ENCODE measurements at regions not wholly inside any gene's neighbourhood (a gene's known extent, or its start where the extent isn't known, plus 50 kb on each side); places are given as distances from the start of the nearest gene placed in this dataset.

GRCh38 chr5:99315413-99316183 lies 386.8 kb upstream of the CHD1 start:
- H3K27ac Mint-ChIP-seq: no peak overlapping the region
- POLR2A ChIA-PET: no interaction called here
- CTCF ChIA-PET: no interaction called here
- no peaks in the 10 kb centered on the region for H3K27me3 Mint-ChIP-seq
- no peak overlapping the region for H3K4me3 Mint-ChIP-seq
- DNase-seq: no peak
- intact Hi-C loops (cut with micrococcal nuclease): no loop called here
- peaks cover 2% of the 10 kb centered on the region for H3K9me3 Mint-ChIP-seq
- no peaks in the 10 kb centered on the region for H3K4me1 Mint-ChIP-seq (ENCODE audit: low read depth)
- no peaks in the 10 kb centered on the region for H3K36me3 Mint-ChIP-seq

- Mint-ChIP-seq H3K27me3 (no peaks in the 10 kb centered on the region), H3K36me3 (no peaks in the 10 kb centered on the region)
- intact Hi-C loops (cut with micrococcal nuclease): no loop called here
These were observed 385.9 kb upstream of the CHD1 start for GRCh38 chr5:99314721-99315120.

GRCh38 chr5:99308131-99308530 lies 379.3 kb upstream of the CHD1 start:
- Mint-ChIP-seq H3K4me3 (no peak overlapping the region), H3K27ac (no peak overlapping the region), H3K36me3 (no peaks in the 10 kb centered on the region), H3K27me3 (no peaks in the 10 kb centered on the region), H3K4me1 (ENCODE audit: low read depth) (no peaks in the 10 kb centered on the region), H3K9me3 (no peaks in the 10 kb centered on the region)
- ChIA-PET CTCF (no interaction called here), POLR2A (no interaction called here)
- intact Hi-C loops (cut with micrococcal nuclease): no loop called here
- DNase-seq: no peak

More at GRCh38 chr5:99314721-99315120, 385.9 kb upstream of the CHD1 start:
- no peak overlapping the region for H3K4me3 Mint-ChIP-seq
- POLR2A ChIA-PET: no interaction called here
- peaks cover 2% of the 10 kb centered on the region for H3K9me3 Mint-ChIP-seq
- no peak overlapping the region for H3K27ac Mint-ChIP-seq
- no peaks in the 10 kb centered on the region for H3K4me1 Mint-ChIP-seq (ENCODE audit: low read depth)
- no peak for DNase-seq
- CTCF ChIA-PET: no interaction called here

- no peaks in the 10 kb centered on the region for H3K4me1 Mint-ChIP-seq (ENCODE audit: low read depth)
- H3K27ac Mint-ChIP-seq: no peak overlapping the region
- no peaks in the 10 kb centered on the region for H3K36me3 Mint-ChIP-seq
- intact Hi-C loops (cut with micrococcal nuclease): no loop called here
- POLR2A ChIA-PET: no interaction called here
- H3K9me3 Mint-ChIP-seq: no peaks in the 10 kb centered on the region
- H3K27me3 Mint-ChIP-seq: no peaks in the 10 kb centered on the region
- H3K4me3 Mint-ChIP-seq: no peak overlapping the region
- CTCF ChIA-PET: no interaction called here
- DNase-seq: no peak
These were observed 376.3 kb upstream of the CHD1 start for GRCh38 chr5:99305045-99305580.

- Mint-ChIP-seq H3K4me3 (no peak overlapping the region), H3K27ac (no peak overlapping the region), H3K4me1 (ENCODE audit: low read depth) (no peaks in the 10 kb centered on the region), H3K9me3 (no peaks in the 10 kb centered on the region), H3K27me3 (no peaks in the 10 kb centered on the region), H3K36me3 (no peaks in the 10 kb centered on the region)
- ChIA-PET CTCF (no interaction called here), POLR2A (no interaction called here)
- intact Hi-C loops (cut with micrococcal nuclease): no loop called here
- no peak for DNase-seq
These were observed 356.8 kb upstream of the CHD1 start for GRCh38 chr5:99285606-99286005.

GRCh38 chr5:99275128-99275527 lies 346.3 kb upstream of the CHD1 start:
- Mint-ChIP-seq H3K9me3 (no peaks in the 10 kb centered on the region), H3K4me3 (no peak overlapping the region), H3K27ac (no peak overlapping the region), H3K36me3 (no peaks in the 10 kb centered on the region), H3K4me1 (ENCODE audit: low read depth) (no peaks in the 10 kb centered on the region), H3K27me3 (no peaks in the 10 kb centered on the region)
- ChIA-PET CTCF (no interaction called here), POLR2A (no interaction called here)
- DNase-seq: no peak
- intact Hi-C loops (cut with micrococcal nuclease): no loop called here

GRCh38 chr5:99272576-99272975 lies 343.8 kb upstream of the CHD1 start:
- POLR2A ChIA-PET: no interaction called here
- H3K36me3 Mint-ChIP-seq: no peaks in the 10 kb centered on the region
- no peaks in the 10 kb centered on the region for H3K9me3 Mint-ChIP-seq
- no peak overlapping the region for H3K27ac Mint-ChIP-seq
- H3K27me3 Mint-ChIP-seq: no peaks in the 10 kb centered on the region
- intact Hi-C loops (cut with micrococcal nuclease): no loop called here
- no peak for DNase-seq
- H3K4me3 Mint-ChIP-seq: no peak overlapping the region
- CTCF ChIA-PET: no interaction called here
- no peaks in the 10 kb centered on the region for H3K4me1 Mint-ChIP-seq (ENCODE audit: low read depth)

- ChIA-PET POLR2A (no interaction called here), CTCF (no interaction called here)
- no peak for DNase-seq
- Mint-ChIP-seq H3K4me1 (ENCODE audit: low read depth) (no peaks in the 10 kb centered on the region), H3K4me3 (no peak overlapping the region), H3K27me3 (no peaks in the 10 kb centered on the region), H3K36me3 (no peaks in the 10 kb centered on the region), H3K27ac (no peak overlapping the region), H3K9me3 (peaks cover 21% of the 10 kb centered on the region)
- intact Hi-C loops (cut with micrococcal nuclease): no loop called here
These were observed 330.0 kb upstream of the CHD1 start for GRCh38 chr5:99258819-99259218.

- POLR2A ChIA-PET: no interaction called here
- Mint-ChIP-seq H3K4me1 (ENCODE audit: low read depth) (no peaks in the 10 kb centered on the region), H3K4me3 (no peak overlapping the region), H3K27ac (no peak overlapping the region), H3K36me3 (no peaks in the 10 kb centered on the region), H3K27me3 (no peaks in the 10 kb centered on the region), H3K9me3 (no peaks in the 10 kb centered on the region)
- CTCF ChIA-PET: no interaction called here
- intact Hi-C loops (cut with micrococcal nuclease): no loop called here
- DNase-seq: no peak
These were observed 319.3 kb upstream of the CHD1 start for GRCh38 chr5:99248066-99248465.

- CTCF ChIA-PET: interaction anchor here (0.8 kb wide), 1 partner anchor 168 kb away, joined by 3 read pairs; no protein-coding TSS in a partner anchor
- POLR2A ChIA-PET: no interaction called here
- H3K4me1 Mint-ChIP-seq (ENCODE audit: low read depth): no peaks in the 10 kb centered on the region
- DNase-seq: no peak
- no peaks in the 10 kb centered on the region for H3K27me3 Mint-ChIP-seq
- no peak overlapping the region for H3K27ac Mint-ChIP-seq
- no peaks in the 10 kb centered on the region for H3K36me3 Mint-ChIP-seq
- intact Hi-C loops (cut with micrococcal nuclease): no loop called here
- H3K4me3 Mint-ChIP-seq: no peak overlapping the region
- H3K9me3 Mint-ChIP-seq: no peaks in the 10 kb centered on the region
These were observed 318.5 kb upstream of the CHD1 start for GRCh38 chr5:99247346-99247745.

GRCh38 chr5:99243111-99243510 lies 314.3 kb upstream of the CHD1 start:
- no peak overlapping the region for H3K4me3 Mint-ChIP-seq
- H3K9me3 Mint-ChIP-seq: no peaks in the 10 kb centered on the region
- H3K27me3 Mint-ChIP-seq: no peaks in the 10 kb centered on the region
- intact Hi-C loops (cut with micrococcal nuclease): no loop called here
- ChIA-PET CTCF (no interaction called here), POLR2A (no interaction called here)
- no peak for DNase-seq
- H3K4me1 Mint-ChIP-seq (ENCODE audit: low read depth): no peaks in the 10 kb centered on the region
- H3K27ac Mint-ChIP-seq: no peak overlapping the region
- no peaks in the 10 kb centered on the region for H3K36me3 Mint-ChIP-seq

- POLR2A ChIA-PET: no interaction called here
- H3K27ac Mint-ChIP-seq: no peak overlapping the region
- no peaks in the 10 kb centered on the region for H3K4me1 Mint-ChIP-seq (ENCODE audit: low read depth)
- H3K4me3 Mint-ChIP-seq: no peak overlapping the region
- intact Hi-C loops (cut with micrococcal nuclease): no loop called here
- CTCF ChIA-PET: no interaction called here
- no peak for DNase-seq
- H3K36me3 Mint-ChIP-seq: no peaks in the 10 kb centered on the region
- H3K27me3 Mint-ChIP-seq: no peaks in the 10 kb centered on the region
- H3K9me3 Mint-ChIP-seq: no peaks in the 10 kb centered on the region
These were observed 311.1 kb upstream of the CHD1 start for GRCh38 chr5:99239826-99240360.

GRCh38 chr5:99191206-99191745 lies 262.5 kb upstream of the CHD1 start:
- no peaks in the 10 kb centered on the region for H3K4me1 Mint-ChIP-seq (ENCODE audit: low read depth)
- H3K27ac Mint-ChIP-seq: no peak overlapping the region
- POLR2A ChIA-PET: interaction anchor here (0.7 kb wide), 1 partner anchor 8 kb away, joined by 3 read pairs; no protein-coding TSS in a partner anchor
- H3K9me3 Mint-ChIP-seq: no peaks in the 10 kb centered on the region
- no peak for DNase-seq
- no peak overlapping the region for H3K4me3 Mint-ChIP-seq
- intact Hi-C loops (cut with micrococcal nuclease): no loop called here
- H3K27me3 Mint-ChIP-seq: peaks cover 2% of the 10 kb centered on the region
- no peaks in the 10 kb centered on the region for H3K36me3 Mint-ChIP-seq
- CTCF ChIA-PET: interaction anchor here (0.7 kb wide), 1 partner anchor 48 kb away, joined by 4 read pairs; no protein-coding TSS in a partner anchor
